ENCODE measurements at regions not wholly inside any gene's neighbourhood (a gene's known extent, or its start where the extent isn't known, plus 50 kb on each side); places are given as distances from the start of the nearest gene placed in this dataset.
A peak's percentile ranks its signal among the peaks of the same experiment; 100 is the strongest.

GRCh38 chr10:118110750-118111149 lies 64.0 kb upstream of the RAB11FIP2 start:
- no peak overlapping the region for H2BK120ac ChIP-seq (ENCODE audit: low read depth, low read length)
- no peak overlapping the region for H3K18ac ChIP-seq (ENCODE audit: low read depth in 1 of 2, low read length in 2 of 2)
- H3K4me3 ChIP-seq (ENCODE audit: insufficient read depth in 1 of 2, low read depth in 1 of 2, low read length in 2 of 2) = no peak overlapping the region
- WGBS = no CpG with 5 or more reads among the region's 1 CpG
- H3K27me3 ChIP-seq (ENCODE audit: control insufficient read depth in 1 of 2, insufficient read depth in 1 of 2, low read length in 2 of 2) = peaks cover 0 to under 1% of the 10 kb centered on the region in 2 experiments
- no peak overlapping the region for H4K8ac ChIP-seq (ENCODE audit: low read length)
- H2BK15ac ChIP-seq (ENCODE audit: low read depth, poor library complexity, severe bottlenecking) = no peak overlapping the region
- H3K4me1 ChIP-seq (ENCODE audit: control insufficient read depth, insufficient read depth, low read depth, low read length) = no peaks in the 10 kb centered on the region
- H3K14ac ChIP-seq (ENCODE audit: low read length in 2 of 2) = no peak overlapping the region
- H3K36me3 ChIP-seq (ENCODE audit: control insufficient read depth in 1 of 2, insufficient read depth in 2 of 2, low read depth in 1 of 2, low read length in 2 of 2) = no peaks in the 10 kb centered on the region
- H3K9me3 ChIP-seq (ENCODE audit: control insufficient read depth, low read length) = no peaks in the 10 kb centered on the region
- no peak overlapping the region for H2BK5ac ChIP-seq (ENCODE audit: low read depth, low read length, poor library complexity, severe bottlenecking)
- H3K27ac ChIP-seq (ENCODE audit: low read length, poor library complexity, severe bottlenecking) = no peak overlapping the region
- no peak overlapping the region for H3K4ac ChIP-seq (ENCODE audit: low read depth in 1 of 2, low read length in 2 of 2)
- no peak overlapping the region for H3K23ac ChIP-seq (ENCODE audit: low read length in 2 of 2)
- H2BK12ac ChIP-seq (ENCODE audit: low read length in 2 of 2) = no peak overlapping the region
- no peak overlapping the region for H3K4me2 ChIP-seq (ENCODE audit: low read length, poor library complexity, severe bottlenecking)
- DNase-seq = no peak
- no peaks in the 10 kb centered on the region for H3K79me1 ChIP-seq (replicated peaks; ENCODE audit: low read length, poor library complexity, severe bottlenecking)
- no peak overlapping the region for H4K91ac ChIP-seq (ENCODE audit: low read length)
- no peak overlapping the region for H2AK5ac ChIP-seq (ENCODE audit: low read length, severe bottlenecking)
- H3K9ac ChIP-seq (ENCODE audit: low read length) = no peak overlapping the region
- no peak overlapping the region for H2AFZ ChIP-seq (ENCODE audit: low read depth, low read length)

GRCh38 chr10:118108194-118109026 lies 61.7 kb upstream of the RAB11FIP2 start:
- Histone ChIP-seq H2AFZ (ENCODE audit: low read depth, low read length) (no peak overlapping the region), H2BK12ac (ENCODE audit: low read length in 2 of 2) (no peak overlapping the region), H4K91ac (ENCODE audit: low read length) (no peak overlapping the region)

GRCh38 chr10:118107541-118107940 lies 60.8 kb upstream of the RAB11FIP2 start:
- no peaks in the 10 kb centered on the region for H3K4me1 ChIP-seq (ENCODE audit: control insufficient read depth, insufficient read depth, low read depth, low read length)
- no peak overlapping the region for H2AFZ ChIP-seq (ENCODE audit: low read depth, low read length)
- peaks cover 0 to 3% of the 10 kb centered on the region in 2 experiments for H3K27me3 ChIP-seq (ENCODE audit: control insufficient read depth in 1 of 2, insufficient read depth in 1 of 2, low read length in 2 of 2)
- no peak for DNase-seq
- WGBS = 92% methylated on average over 1 of the region's 2 CpGs
- no peak overlapping the region for H3K4me3 ChIP-seq (ENCODE audit: insufficient read depth in 1 of 2, low read depth in 1 of 2, low read length in 2 of 2)
- no peak overlapping the region for H2BK5ac ChIP-seq (ENCODE audit: low read depth, low read length, poor library complexity, severe bottlenecking)
- no peak overlapping the region for H4K8ac ChIP-seq (ENCODE audit: low read length)
- no peaks in the 10 kb centered on the region for H3K79me1 ChIP-seq (replicated peaks; ENCODE audit: low read length, poor library complexity, severe bottlenecking)
- H3K9ac ChIP-seq (ENCODE audit: low read length) = no peak overlapping the region
- no peak overlapping the region for H3K4me2 ChIP-seq (ENCODE audit: low read length, poor library complexity, severe bottlenecking)
- no peak overlapping the region for H3K14ac ChIP-seq (ENCODE audit: low read length in 2 of 2)
- H3K18ac ChIP-seq (ENCODE audit: low read depth in 1 of 2, low read length in 2 of 2) = no peak overlapping the region
- no peak overlapping the region for H3K23ac ChIP-seq (ENCODE audit: low read length in 2 of 2)
- H3K36me3 ChIP-seq (ENCODE audit: control insufficient read depth in 1 of 2, insufficient read depth in 2 of 2, low read depth in 1 of 2, low read length in 2 of 2) = no peaks in the 10 kb centered on the region
- H4K91ac ChIP-seq (ENCODE audit: low read length) = no peak overlapping the region
- no peaks in the 10 kb centered on the region for H3K9me3 ChIP-seq (ENCODE audit: control insufficient read depth, low read length)
- H3K27ac ChIP-seq (ENCODE audit: low read length, poor library complexity, severe bottlenecking) = no peak overlapping the region
- H2BK120ac ChIP-seq (ENCODE audit: low read depth, low read length) = no peak overlapping the region
- no peak overlapping the region for H2AK5ac ChIP-seq (ENCODE audit: low read length, severe bottlenecking)
- no peak overlapping the region for H2BK15ac ChIP-seq (ENCODE audit: low read depth, poor library complexity, severe bottlenecking)
- H3K4ac ChIP-seq (ENCODE audit: low read depth in 1 of 2, low read length in 2 of 2) = no peak overlapping the region
- no peak overlapping the region for H2BK12ac ChIP-seq (ENCODE audit: low read length in 2 of 2)

More at GRCh38 chr10:118108194-118109026, 61.7 kb upstream of the RAB11FIP2 start:
- H3K9me3 ChIP-seq (ENCODE audit: control insufficient read depth, low read length) = no peaks in the 10 kb centered on the region
- DNase-seq = no peak
- H3K18ac ChIP-seq (ENCODE audit: low read depth in 1 of 2, low read length in 2 of 2) = no peak overlapping the region
- no peaks in the 10 kb centered on the region for H3K36me3 ChIP-seq (ENCODE audit: control insufficient read depth in 1 of 2, insufficient read depth in 2 of 2, low read depth in 1 of 2, low read length in 2 of 2)
- no peak overlapping the region for H3K4me2 ChIP-seq (ENCODE audit: low read length, poor library complexity, severe bottlenecking)
- no peak overlapping the region for H3K27ac ChIP-seq (ENCODE audit: low read length, poor library complexity, severe bottlenecking)
- no peak overlapping the region for H3K14ac ChIP-seq (ENCODE audit: low read length in 2 of 2)
- H3K79me1 ChIP-seq (replicated peaks; ENCODE audit: low read length, poor library complexity, severe bottlenecking) = no peaks in the 10 kb centered on the region
- H4K8ac ChIP-seq (ENCODE audit: low read length) = no peak overlapping the region
- no peak overlapping the region for H2AK5ac ChIP-seq (ENCODE audit: low read length, severe bottlenecking)
- H3K4me1 ChIP-seq (ENCODE audit: control insufficient read depth, insufficient read depth, low read depth, low read length) = no peaks in the 10 kb centered on the region
- H2BK120ac ChIP-seq (ENCODE audit: low read depth, low read length) = no peak overlapping the region
- H3K23ac ChIP-seq (ENCODE audit: low read length in 2 of 2) = no peak overlapping the region
- no peak overlapping the region for H2BK5ac ChIP-seq (ENCODE audit: low read depth, low read length, poor library complexity, severe bottlenecking)
- H3K4me3 ChIP-seq (ENCODE audit: insufficient read depth in 1 of 2, low read depth in 1 of 2, low read length in 2 of 2) = no peak overlapping the region
- peak overlapping the region; percentile 55 for H3K9ac ChIP-seq (ENCODE audit: low read length)
- 79% methylated on average over 15 of the region's 20 CpGs for WGBS
- H3K27me3 ChIP-seq (ENCODE audit: control insufficient read depth in 1 of 2, insufficient read depth in 1 of 2, low read length in 2 of 2) = peaks cover 0 to 3% of the 10 kb centered on the region in 2 experiments
- H2BK15ac ChIP-seq (ENCODE audit: low read depth, poor library complexity, severe bottlenecking) = no peak overlapping the region
- no peak overlapping the region for H3K4ac ChIP-seq (ENCODE audit: low read depth in 1 of 2, low read length in 2 of 2)

GRCh38 chr10:118107040-118107439 lies 60.3 kb upstream of the RAB11FIP2 start:
- Histone ChIP-seq H2BK15ac (ENCODE audit: low read depth, poor library complexity, severe bottlenecking) (no peak overlapping the region), H3K4me2 (ENCODE audit: low read length, poor library complexity, severe bottlenecking) (no peak overlapping the region), H3K23ac (ENCODE audit: low read length in 2 of 2) (no peak overlapping the region), H2BK5ac (ENCODE audit: low read depth, low read length, poor library complexity, severe bottlenecking) (no peak overlapping the region), H2AFZ (ENCODE audit: low read depth, low read length) (no peak overlapping the region), H2BK120ac (ENCODE audit: low read depth, low read length) (no peak overlapping the region), H3K27ac (ENCODE audit: low read length, poor library complexity, severe bottlenecking) (no peak overlapping the region), H3K9ac (ENCODE audit: low read length) (no peak overlapping the region), H3K79me1 (replicated peaks; ENCODE audit: low read length, poor library complexity, severe bottlenecking) (no peaks in the 10 kb centered on the region), H3K4me1 (ENCODE audit: control insufficient read depth, insufficient read depth, low read depth, low read length) (no peaks in the 10 kb centered on the region), H2BK12ac (ENCODE audit: low read length in 2 of 2) (no peak overlapping the region), H3K14ac (ENCODE audit: low read length in 2 of 2) (no peak overlapping the region), H3K4me3 (ENCODE audit: insufficient read depth in 1 of 2, low read depth in 1 of 2, low read length in 2 of 2) (no peak overlapping the region), H3K36me3 (ENCODE audit: control insufficient read depth in 1 of 2, insufficient read depth in 2 of 2, low read depth in 1 of 2, low read length in 2 of 2) (no peaks in the 10 kb centered on the region), H3K27me3 (ENCODE audit: control insufficient read depth in 1 of 2, insufficient read depth in 1 of 2, low read length in 2 of 2) (peaks cover 0 to 3% of the 10 kb centered on the region in 2 experiments), H2AK5ac (ENCODE audit: low read length, severe bottlenecking) (no peak overlapping the region), H3K4ac (ENCODE audit: low read depth in 1 of 2, low read length in 2 of 2) (no peak overlapping the region), H4K91ac (ENCODE audit: low read length) (no peak overlapping the region), H3K9me3 (ENCODE audit: control insufficient read depth, low read length) (no peaks in the 10 kb centered on the region), H3K18ac (ENCODE audit: low read depth in 1 of 2, low read length in 2 of 2) (no peak overlapping the region), H4K8ac (ENCODE audit: low read length) (no peak overlapping the region)
- no peak for DNase-seq
- WGBS = no CpG with 5 or more reads among the region's 1 CpG
